ENCODE measurements at regions not wholly inside any gene's neighbourhood (a gene's known extent, or its start where the extent isn't known, plus 50 kb on each side); places are given as distances from the start of the nearest gene placed in this dataset.

- no peaks in the 10 kb centered on the region for H4K20me1 ChIP-seq (ENCODE audit: control insufficient read depth, insufficient read depth, low read depth, low read length)
- H3K27me3 ChIP-seq (ENCODE audit: control insufficient read depth, low read length) = no peaks in the 10 kb centered on the region
- H3K79me2 ChIP-seq (ENCODE audit: control insufficient read depth, low read length) = no peaks in the 10 kb centered on the region
- H3K27ac ChIP-seq (ENCODE audit: low read depth, low read length) = no peak overlapping the region
- no peaks in the 10 kb centered on the region for H3K9me2 ChIP-seq (replicated peaks; ENCODE audit: control insufficient read depth, low read length)
- no peaks in the 10 kb centered on the region for H3F3A ChIP-seq (ENCODE audit: control insufficient read depth, insufficient read depth)
- TF ChIP-seq EZH2phosphoT487 (IDR thresholded peaks at IDR 0.05; ENCODE audit: borderline replicate concordance, low read length) = no peak
- TF ChIP-seq, protein P1, sequence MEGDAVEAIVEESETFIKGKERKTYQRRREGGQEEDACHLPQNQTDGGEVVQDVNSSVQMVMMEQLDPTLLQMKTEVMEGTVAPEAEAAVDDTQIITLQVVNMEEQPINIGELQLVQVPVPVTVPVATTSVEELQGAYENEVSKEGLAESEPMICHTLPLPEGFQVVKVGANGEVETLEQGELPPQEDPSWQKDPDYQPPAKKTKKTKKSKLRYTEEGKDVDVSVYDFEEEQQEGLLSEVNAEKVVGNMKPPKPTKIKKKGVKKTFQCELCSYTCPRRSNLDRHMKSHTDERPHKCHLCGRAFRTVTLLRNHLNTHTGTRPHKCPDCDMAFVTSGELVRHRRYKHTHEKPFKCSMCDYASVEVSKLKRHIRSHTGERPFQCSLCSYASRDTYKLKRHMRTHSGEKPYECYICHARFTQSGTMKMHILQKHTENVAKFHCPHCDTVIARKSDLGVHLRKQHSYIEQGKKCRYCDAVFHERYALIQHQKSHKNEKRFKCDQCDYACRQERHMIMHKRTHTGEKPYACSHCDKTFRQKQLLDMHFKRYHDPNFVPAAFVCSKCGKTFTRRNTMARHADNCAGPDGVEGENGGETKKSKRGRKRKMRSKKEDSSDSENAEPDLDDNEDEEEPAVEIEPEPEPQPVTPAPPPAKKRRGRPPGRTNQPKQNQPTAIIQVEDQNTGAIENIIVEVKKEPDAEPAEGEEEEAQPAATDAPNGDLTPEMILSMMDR (IDR thresholded peaks at IDR 0.05; ENCODE audit: low read depth, low read length, poor library complexity, severe bottlenecking) = no peak
- no peaks in the 10 kb centered on the region for H3K4me1 ChIP-seq (ENCODE audit: control insufficient read depth, low read length)
- H3K4me2 ChIP-seq (ENCODE audit: low read length) = no peak overlapping the region
- no peak overlapping the region for H3K4me3 ChIP-seq (ENCODE audit: low read length)
- no peaks in the 10 kb centered on the region for H3K36me3 ChIP-seq (ENCODE audit: control insufficient read depth, low read length)
- no peaks in the 10 kb centered on the region for H3K9me3 ChIP-seq (ENCODE audit: control insufficient read depth, insufficient read depth, low read length)
These were observed 520.8 kb upstream of the ADAMTS5 start for GRCh38 chr21:27487676-27488075.

DNA sequence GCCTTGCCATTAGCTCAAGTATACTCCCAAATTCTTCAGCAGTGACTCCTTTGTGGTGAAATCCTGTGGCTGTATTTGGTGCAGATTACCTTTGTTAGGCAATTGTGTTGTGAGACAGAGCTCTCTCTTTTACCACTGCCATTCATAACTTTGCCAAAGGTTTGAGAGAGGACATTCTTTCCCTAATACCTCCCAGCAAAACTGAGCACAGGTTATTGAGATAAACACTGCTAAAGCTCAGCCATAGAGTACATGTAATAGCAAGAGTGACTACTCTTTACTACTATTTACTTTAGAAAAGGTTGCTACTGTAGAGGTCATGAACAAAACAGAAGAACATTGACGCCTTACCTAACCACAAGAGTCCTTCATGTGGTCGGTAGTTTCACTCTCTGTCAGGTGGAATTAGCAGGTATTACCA lies 514.0 kb upstream of the ADAMTS5 start:
- Histone ChIP-seq H3K9me3 (ENCODE audit: control insufficient read depth, insufficient read depth, low read length) (no peaks in the 10 kb centered on the region), H3K4me3 (ENCODE audit: low read length) (no peak overlapping the region), H3K9me2 (replicated peaks; ENCODE audit: control insufficient read depth, low read length) (no peaks in the 10 kb centered on the region), H3K36me3 (ENCODE audit: control insufficient read depth, low read length) (no peaks in the 10 kb centered on the region), H3K4me1 (ENCODE audit: control insufficient read depth, low read length) (no peaks in the 10 kb centered on the region), H3F3A (ENCODE audit: control insufficient read depth, insufficient read depth) (no peaks in the 10 kb centered on the region), H3K27ac (ENCODE audit: low read depth, low read length) (no peak overlapping the region), H4K20me1 (ENCODE audit: control insufficient read depth, insufficient read depth, low read depth, low read length) (no peaks in the 10 kb centered on the region), H3K4me2 (ENCODE audit: low read length) (no peak overlapping the region), H3K27me3 (ENCODE audit: control insufficient read depth, low read length) (no peaks in the 10 kb centered on the region), H3K79me2 (ENCODE audit: control insufficient read depth, low read length) (no peaks in the 10 kb centered on the region)
- TF ChIP-seq, protein P1 (IDR thresholded peaks at IDR 0.05; ENCODE audit: low read depth, low read length, poor library complexity, severe bottlenecking) = no peak
- no peak for TF ChIP-seq EZH2phosphoT487 (IDR thresholded peaks at IDR 0.05; ENCODE audit: borderline replicate concordance, low read length)

DNA sequence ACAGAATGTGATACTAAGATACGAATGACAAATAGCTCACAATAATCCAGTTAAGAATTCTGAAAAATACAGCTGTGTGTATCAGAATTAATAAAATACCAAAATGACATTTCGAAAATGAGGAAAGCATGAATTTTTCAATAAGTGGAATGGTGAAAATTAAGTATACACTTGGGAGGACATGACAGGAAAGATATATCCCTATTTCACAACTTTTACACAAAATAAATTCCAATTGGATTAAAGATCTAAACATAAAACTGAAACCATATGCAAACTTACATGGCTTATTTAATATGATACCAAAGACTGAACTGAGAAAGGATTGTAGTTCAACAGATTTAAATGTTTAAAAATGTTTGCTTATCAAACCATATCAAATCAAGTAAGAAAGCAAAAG lies 510.4 kb upstream of the ADAMTS5 start:
- H3K27ac ChIP-seq (ENCODE audit: low read depth, low read length) = no peak overlapping the region
- no peaks in the 10 kb centered on the region for H3K9me2 ChIP-seq (replicated peaks; ENCODE audit: control insufficient read depth, low read length)
- no peak overlapping the region for H3K4me3 ChIP-seq (ENCODE audit: low read length)
- no peaks in the 10 kb centered on the region for H3K79me2 ChIP-seq (ENCODE audit: control insufficient read depth, low read length)
- H3K4me2 ChIP-seq (ENCODE audit: low read length) = no peak overlapping the region
- no peaks in the 10 kb centered on the region for H3K4me1 ChIP-seq (ENCODE audit: control insufficient read depth, low read length)
- no peaks in the 10 kb centered on the region for H3K36me3 ChIP-seq (ENCODE audit: control insufficient read depth, low read length)
- H3K9me3 ChIP-seq (ENCODE audit: control insufficient read depth, insufficient read depth, low read length) = no peaks in the 10 kb centered on the region
- no peaks in the 10 kb centered on the region for H3F3A ChIP-seq (ENCODE audit: control insufficient read depth, insufficient read depth)
- TF ChIP-seq, protein P1 (IDR thresholded peaks at IDR 0.05; ENCODE audit: low read depth, low read length, poor library complexity, severe bottlenecking) = no peak
- no peak for TF ChIP-seq EZH2phosphoT487 (IDR thresholded peaks at IDR 0.05; ENCODE audit: borderline replicate concordance, low read length)
- H3K27me3 ChIP-seq (ENCODE audit: control insufficient read depth, low read length) = no peaks in the 10 kb centered on the region
- H4K20me1 ChIP-seq (ENCODE audit: control insufficient read depth, insufficient read depth, low read depth, low read length) = no peaks in the 10 kb centered on the region

DNA sequence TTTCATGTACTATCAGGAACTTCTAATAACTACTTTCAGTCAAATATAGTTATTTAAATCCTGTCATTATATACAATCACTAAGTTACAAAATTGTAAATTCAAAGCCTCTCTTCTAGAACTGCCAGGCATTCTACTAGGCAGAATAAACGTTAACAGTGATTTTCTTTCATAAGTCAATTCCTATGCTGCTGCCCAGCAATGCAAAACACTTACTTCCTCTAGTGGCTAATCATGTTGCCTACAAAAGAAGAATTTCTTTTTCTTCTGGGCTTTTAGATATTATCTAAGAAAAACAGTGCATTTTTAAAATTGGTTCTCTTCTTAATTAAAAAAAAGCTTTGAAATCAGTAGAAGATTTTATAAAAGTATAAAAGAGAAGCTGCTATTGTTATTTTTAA lies 509.8 kb upstream of the ADAMTS5 start:
- Histone ChIP-seq H3K79me2 (ENCODE audit: control insufficient read depth, low read length) (no peaks in the 10 kb centered on the region), H3K9me3 (ENCODE audit: control insufficient read depth, insufficient read depth, low read length) (no peaks in the 10 kb centered on the region), H3K27ac (ENCODE audit: low read depth, low read length) (no peak overlapping the region), H3K4me2 (ENCODE audit: low read length) (no peak overlapping the region), H3K27me3 (ENCODE audit: control insufficient read depth, low read length) (no peaks in the 10 kb centered on the region), H3K36me3 (ENCODE audit: control insufficient read depth, low read length) (no peaks in the 10 kb centered on the region), H3K4me3 (ENCODE audit: low read length) (no peak overlapping the region), H3K4me1 (ENCODE audit: control insufficient read depth, low read length) (no peaks in the 10 kb centered on the region), H3F3A (ENCODE audit: control insufficient read depth, insufficient read depth) (no peaks in the 10 kb centered on the region), H4K20me1 (ENCODE audit: control insufficient read depth, insufficient read depth, low read depth, low read length) (no peaks in the 10 kb centered on the region), H3K9me2 (replicated peaks; ENCODE audit: control insufficient read depth, low read length) (no peaks in the 10 kb centered on the region)
- no peak for TF ChIP-seq EZH2phosphoT487 (IDR thresholded peaks at IDR 0.05; ENCODE audit: borderline replicate concordance, low read length)
- TF ChIP-seq, protein P1 (IDR thresholded peaks at IDR 0.05; ENCODE audit: low read depth, low read length, poor library complexity, severe bottlenecking) = no peak
